Kidney tubule cell (primary cell): ENCODE measurements at regions not wholly inside any gene's neighbourhood (a gene's known extent, or its start where the extent isn't known, plus 50 kb on each side); places are given as distances from the start of the nearest gene placed in this dataset.

Source experiments
- DNase-seq: peaks from one replicate; pipeline ENCODE4 v3.0.0-alpha.2; 2018; ENCODE audit warnings: low spot score

DNA sequence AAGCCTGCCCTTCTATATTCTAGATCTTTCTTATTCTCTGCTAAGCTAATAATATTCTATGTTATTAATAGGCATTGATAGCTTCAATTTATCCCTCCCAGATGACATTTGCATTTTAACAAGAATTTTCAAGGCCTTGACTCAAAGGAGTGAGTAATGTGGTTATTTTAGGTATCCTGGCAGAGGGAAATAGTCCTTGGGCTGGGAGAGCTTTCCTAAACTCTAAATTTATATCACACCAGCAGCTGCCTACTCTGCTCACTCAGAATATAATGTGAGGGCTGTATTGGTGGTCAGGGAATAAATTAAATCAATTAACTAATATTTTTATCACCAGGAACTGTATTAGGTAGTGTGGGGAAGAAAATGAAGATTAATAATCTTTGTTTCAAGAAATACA lies 74.8 kb upstream of the ADAM23 start:
- no peak for DNase-seq

DNA sequence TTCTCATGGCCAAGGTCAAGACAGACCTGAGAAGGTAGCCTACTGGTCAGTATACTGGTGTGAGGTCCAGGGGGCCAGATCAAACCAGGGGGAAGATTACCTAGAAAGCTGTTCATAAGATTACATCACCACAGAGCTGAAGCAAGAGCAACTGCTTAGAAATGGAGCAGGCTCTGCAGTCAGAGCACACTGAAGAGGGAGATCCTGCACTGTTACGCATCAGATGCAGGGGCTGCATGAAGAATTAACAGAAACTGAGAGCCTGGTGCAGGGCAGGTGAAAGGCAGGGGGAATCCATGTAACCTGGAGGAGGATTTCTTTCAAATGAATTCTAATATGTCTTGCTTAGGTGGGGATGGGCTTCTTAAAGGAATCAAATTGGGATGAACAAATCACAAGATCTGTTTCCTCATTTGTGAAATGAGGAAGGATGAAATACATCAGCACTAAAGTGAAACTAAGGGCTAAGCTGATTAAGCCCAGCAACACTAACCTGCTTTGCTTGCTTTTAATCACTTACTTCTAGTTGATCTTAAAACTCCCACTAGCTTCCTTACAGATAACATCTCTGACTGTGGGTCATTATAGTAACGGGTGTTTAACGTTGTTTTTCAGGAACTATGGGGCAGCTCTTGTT lies 74.3 kb upstream of the ADAM23 start:
- no peak for DNase-seq

DNA sequence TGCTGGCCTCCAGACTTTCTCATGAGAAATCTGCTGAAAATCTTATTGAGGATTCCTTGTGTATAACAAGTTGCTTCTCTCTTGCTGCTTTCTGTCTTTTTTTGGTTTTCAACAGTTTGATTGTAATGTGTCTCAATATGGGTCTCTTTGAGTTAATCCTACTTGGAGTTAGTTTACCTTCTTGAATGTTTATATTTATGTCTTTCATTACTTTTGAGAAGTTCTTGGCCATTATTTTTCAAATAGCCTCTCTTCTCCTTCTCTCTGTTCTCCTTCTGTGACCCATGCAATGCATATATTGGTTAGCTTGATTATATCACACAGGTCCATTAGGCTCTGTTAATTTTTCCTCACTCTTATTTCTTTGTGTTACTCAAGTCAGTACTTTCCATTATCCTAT lies 67.4 kb upstream of the ADAM23 start:
- no peak for DNase-seq

DNA sequence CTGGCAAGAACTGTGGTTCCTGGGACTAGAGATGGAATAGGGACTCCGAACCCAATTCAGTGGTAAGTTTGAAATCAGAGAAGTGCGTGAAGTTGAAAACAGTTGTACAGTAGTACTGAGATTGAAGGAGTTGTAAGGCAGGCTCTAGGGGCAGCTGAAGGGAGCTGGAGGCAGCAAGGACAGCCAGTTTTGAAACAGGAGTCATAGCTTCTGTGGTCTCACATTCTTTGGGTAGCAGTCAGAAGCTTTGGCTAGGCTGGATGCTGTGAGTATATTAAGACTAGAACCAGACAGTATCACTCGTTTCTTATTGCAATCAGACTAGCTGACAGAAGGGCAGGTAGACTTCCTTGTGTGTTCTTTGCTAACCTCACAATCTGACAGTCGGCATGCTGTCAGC lies 64.5 kb upstream of the ADAM23 start:
- DNase-seq: no peak

DNA sequence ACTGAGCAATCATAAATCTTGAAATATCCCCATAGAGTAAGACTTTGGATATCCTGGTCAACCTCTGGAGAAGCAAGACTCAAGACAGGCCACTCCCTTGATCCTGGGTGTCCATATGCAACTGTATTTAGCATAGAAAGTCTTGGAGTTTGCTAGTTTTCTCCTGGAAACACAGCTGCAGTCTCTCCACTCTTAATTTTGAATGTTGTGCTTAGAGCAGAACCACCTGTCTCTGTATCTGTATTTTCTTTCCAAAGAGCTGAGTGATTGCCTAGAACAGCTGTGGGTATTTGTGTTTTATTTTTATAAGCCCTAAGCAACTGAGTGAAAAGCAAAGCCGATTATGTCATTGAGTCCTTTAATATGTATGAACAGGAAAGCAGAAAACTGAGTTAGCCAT lies 64.1 kb upstream of the ADAM23 start:
- DNase-seq: no peak

DNA sequence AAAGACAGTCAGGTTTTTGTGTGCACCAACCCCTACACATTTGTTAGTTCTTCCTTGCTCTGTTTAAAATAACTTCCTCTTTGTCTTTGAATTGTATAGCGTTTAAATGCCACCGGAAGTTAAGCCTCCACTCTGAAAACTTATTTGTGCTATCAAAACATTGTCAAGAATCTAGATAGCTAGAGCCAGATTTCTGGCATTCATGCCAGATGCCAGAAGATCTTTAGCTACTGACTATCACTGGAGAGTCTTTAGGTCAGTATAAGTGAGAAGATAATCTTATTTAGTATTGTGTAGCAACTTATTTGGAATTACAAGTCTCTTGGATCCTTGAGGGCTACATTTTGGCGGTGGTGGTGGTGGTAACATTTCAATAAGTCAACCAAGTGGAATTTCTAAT lies 63.4 kb upstream of the ADAM23 start:
- no peak for DNase-seq

DNA sequence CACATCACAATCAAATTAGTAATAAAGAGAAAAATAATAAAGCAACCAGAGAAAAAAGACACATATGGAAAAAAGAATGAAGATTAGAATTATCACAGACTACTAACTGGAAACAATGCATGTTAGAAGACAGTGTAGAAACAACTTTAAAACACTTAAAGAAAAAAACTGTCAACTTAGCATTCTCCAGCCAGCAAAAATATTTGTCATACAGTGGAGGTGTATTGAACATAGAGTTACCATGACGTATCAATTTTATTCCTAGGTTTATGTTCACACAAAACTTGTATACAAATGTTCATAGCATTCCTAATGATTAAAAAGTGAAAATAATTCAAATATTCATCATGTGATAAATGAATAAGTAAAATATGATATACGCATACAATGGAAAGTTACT lies 61.5 kb upstream of the ADAM23 start:
- no peak for DNase-seq

DNA sequence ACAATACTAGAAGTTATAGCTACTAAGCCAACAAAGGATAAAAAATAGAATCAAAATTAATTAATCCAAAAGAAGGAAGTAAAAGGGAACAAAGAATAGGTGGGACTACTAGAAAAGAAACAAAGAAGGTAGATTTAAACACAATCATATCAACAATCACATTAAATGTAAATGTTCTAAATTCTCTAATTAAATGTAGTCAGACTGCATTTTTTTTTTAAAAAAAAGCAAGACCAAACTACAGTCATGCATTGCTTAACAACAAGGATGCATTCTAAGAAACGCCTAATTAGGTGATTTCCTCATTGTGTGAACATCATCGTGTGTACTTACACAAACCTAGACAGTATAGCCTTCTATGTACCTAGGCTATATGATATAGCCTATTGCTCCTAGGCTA lies 59.7 kb upstream of the ADAM23 start:
- no peak for DNase-seq

DNA sequence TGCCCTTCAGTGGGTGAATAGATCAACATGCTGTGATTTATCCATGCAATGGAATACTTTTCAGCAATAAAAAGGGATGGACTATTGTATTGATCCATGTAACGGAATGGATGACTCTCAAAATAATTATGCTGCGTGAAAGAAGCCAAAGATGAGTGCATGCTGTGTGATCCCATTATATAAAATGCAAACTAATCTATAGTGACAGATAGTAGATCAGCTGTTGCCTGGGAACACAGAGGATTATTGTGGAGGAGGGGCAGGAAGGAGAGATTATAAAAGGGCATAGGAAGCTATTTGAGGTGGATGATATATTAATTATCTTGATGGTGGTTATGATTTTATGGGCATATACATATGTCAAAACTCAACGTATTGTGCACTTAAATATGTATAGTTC lies 55.5 kb upstream of the ADAM23 start:
- no peak for DNase-seq

DNA sequence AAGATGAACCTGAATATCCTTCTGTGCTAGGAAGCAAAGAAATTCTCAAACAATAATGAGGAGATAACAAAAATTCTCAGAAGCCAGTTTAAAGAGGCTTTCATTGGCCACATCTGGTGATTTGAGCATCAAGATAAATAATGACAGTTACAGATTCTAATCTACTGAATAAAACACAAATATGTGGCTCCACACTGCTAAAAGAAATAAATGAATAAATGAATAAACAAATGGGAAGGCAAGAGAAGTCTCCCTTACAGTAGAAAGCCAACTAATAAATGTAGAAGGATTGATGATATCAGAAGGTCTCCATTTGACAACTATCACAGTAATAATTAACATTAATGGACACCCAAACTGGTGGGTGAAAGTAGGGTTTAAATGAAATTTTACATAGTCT lies 54.6 kb upstream of the ADAM23 start:
- DNase-seq: no peak

DNA sequence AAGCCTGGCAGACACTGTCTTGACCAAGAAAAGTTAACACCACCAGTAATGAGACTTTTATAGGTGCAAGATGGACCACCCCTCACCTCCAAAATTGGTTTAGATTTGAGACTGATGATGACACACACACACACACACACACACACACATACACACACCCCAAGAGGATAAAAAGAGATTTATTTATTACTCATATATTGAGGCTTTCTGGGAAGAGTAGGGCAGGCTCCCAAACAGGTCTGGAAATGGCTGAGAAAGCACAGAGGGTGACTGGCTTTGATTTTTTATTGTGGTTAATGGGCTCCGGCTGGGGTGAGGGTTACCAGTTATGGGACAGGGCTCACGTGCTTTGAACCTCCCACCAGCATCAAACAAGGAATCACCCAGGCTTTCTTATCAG lies 54.2 kb upstream of the ADAM23 start:
- DNase-seq: no peak

DNA sequence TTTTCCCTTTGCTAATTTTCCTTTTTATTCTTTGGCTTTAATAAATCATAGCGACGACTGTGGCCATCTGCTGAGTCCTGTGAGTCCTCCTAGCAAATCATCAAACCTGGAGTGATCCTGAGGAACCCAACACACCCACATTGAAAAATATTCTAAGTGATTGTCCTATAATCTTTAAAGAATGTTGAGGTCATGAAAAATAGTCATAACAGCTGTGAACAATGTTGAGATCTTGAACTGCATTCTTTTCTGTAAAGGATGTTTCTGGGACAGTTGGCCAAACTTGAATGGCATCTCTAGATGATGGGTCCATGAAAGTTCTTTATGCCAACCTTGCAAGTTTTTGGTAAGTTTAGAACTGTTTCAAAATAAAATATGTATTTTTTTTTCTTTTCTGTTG lies 53.2 kb upstream of the ADAM23 start:
- DNase-seq: no peak

DNA sequence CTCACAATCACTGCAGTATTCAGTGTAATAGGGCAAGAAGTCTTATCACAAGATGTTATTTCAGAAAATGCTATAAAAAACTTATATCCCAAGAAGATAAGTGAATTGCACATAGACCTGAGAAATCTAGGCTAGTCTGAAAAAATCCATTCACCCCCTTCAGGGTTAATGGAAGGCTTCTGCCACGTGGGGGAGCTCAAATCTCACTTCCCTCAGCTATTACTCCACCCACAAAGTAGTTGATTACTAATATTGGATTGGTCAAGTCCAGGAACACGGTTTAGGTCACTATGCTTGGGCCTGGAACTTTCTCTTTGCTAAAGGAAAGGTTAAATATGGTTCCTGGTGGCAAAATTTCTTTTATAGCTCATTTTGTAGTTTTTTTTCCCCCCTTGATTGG lies 51.2 kb upstream of the ADAM23 start:
- DNase-seq: peak; percentile 40
